GM19455 (cell line): ENCODE measurements at regions not wholly inside any gene's neighbourhood (a gene's known extent, or its start where the extent isn't known, plus 50 kb on each side); places are given as distances from the start of the nearest gene placed in this dataset.

Source experiments
- ATAC-seq: cut with Tn5 transposase; IDR thresholded peaks from one replicate; pipeline ENCODE4 v1.9.1; 2021; ENCODE audit not compliant: unreplicated experiment

DNA sequence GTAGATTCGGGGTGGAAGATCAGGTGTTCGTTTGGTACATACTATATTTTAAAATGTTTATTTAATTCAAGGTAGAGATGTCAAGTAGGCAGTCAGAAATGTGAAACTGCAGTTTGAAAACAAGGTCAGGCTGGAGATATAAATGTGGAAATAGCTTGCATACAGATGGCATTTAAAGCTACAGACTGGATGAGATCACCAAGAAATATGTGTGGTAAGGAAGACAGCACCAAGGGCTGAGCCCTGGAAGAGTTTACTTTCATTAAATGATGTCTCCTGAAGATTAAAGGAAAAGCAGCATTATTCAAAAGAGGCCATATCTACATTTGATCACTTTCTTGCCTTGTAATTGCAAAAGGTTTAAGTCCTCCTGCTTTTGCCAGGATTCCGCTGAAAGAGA, 271.3 kb downstream of the PTBP2 start:
- no peak for ATAC-seq

DNA sequence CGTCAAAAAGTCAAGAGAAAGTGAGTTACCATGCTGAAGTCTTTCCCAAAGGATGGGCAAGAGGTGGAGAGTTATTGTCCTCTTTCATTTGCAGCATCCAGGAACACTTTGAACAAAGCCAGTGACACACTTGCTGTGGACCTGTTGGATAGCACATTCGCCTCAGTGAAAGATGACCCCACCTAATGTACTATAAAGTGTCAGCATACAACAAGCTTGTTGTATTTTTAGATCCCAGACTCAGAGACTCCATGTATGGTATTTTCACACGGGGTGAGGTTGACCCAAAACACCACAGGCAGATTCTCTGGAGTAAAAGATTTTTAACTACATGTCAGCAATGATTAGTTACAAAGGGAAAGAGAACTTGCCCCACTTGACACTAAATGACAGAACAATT, 273.8 kb downstream of the PTBP2 start:
- no peak for ATAC-seq

DNA sequence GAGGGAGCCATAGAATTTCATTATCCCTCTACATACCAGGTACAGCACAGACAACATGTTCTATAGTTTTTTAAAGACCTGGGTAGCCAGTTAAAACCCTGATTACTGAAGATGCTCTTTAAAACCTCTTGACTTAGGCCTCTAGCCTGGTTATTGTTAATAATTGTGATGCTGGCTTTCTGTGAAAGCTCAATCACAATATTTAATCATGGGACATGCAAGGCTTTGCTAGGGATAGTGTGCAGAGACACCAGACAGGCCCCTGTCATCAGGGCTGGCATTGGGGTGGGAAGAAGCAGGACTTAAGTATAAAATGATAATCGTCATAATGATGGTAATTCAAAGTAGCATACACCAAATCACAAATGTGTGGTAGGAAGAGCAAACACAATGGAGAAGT, 274.4 kb downstream of the PTBP2 start:
- ATAC-seq: no peak

DNA sequence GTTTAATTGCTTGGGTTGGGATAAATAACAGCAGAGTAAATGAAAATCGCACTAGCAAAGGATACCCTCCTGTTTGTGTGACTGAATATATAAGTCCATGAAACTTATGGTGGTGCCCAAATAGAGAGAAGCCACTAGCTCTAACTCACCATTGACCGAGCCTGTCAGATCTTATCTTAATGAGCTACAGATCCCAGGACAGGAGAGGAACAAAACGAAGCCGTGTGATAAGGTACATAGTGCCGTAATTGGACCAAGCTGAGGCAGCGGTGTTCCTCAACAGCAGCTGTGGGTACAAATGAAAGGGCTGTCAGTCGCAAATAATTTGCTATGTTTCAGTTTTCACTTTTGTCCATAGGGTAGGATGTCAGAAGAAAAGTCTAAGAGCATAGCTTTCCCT, 276.1 kb downstream of the PTBP2 start:
- no peak for ATAC-seq

DNA sequence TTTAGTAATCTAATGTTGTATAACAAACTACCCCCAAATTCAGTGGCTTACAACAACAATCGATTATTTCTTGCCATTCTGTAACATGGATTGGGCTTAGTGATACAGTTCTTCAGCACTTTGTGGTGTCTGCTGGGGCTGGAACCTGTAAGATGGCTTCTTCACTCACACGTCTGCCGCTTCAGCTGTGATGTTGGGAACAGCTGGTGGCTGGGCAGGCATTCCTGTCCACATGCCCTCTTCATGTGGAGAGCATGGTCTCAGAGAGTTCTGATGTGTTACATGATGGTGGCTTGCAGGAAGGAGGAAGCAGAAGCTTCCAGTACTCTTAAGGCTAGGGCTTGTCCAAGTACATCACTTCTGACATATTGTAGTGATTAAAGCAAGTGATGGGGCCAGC, 276.9 kb downstream of the PTBP2 start:
- no peak for ATAC-seq

DNA sequence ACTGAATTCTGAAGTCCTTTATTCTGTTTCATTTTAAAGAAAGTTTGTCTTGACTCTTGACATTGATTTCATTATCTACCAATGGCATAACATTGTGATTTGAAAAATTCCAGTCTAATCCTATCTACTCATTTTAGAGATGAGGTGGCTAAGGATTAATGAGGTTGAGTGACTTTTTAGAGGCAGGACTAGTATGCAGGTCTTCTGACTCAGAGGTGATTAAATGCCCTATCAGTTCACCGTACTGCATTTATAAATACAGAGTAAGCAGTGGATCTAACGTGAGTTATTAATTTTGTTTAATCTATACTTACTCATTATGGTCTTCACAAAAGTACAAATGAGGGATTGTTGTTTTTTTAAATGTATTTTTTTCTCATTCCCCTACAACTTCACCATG, 277.6 kb downstream of the PTBP2 start:
- ATAC-seq: no peak

DNA sequence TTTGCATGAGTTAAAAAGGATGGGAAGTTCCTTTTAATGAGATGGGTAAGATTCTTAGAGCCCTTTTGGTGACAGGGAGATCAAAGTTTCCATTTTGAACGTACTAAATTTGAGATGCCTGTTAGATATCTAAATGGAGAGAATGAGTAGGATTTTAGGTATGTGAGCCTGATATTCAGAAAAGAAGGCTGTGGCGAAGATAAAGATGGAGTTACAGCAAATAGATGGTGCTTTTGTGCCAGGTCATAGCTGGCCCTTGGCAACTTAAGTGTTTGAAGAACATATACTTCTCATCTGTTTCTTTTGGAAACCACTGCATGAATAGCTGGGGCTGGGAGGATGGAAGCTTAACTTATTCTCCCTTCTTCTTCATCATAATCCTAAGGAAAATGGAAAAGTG, 282.5 kb downstream of the PTBP2 start:
- ATAC-seq: no peak

DNA sequence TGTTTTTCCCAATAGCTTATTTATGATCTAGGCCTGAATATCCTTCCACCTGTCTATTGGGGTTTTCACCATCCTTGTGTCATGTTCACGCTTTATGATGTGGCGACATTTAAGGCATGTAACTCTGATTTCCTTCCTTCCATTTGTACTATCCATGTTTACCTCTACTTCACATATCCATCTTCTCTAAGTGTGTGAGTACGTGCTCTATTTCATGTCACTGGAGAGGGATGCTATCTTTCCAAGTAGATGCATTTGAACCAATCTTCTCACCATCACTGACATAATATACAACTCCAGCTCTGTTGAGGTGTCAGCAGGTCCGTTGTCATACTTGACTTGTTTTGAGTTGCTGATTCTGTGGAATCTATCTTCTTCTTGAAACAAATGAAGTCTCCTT, 283.2 kb downstream of the PTBP2 start:
- no peak for ATAC-seq

DNA sequence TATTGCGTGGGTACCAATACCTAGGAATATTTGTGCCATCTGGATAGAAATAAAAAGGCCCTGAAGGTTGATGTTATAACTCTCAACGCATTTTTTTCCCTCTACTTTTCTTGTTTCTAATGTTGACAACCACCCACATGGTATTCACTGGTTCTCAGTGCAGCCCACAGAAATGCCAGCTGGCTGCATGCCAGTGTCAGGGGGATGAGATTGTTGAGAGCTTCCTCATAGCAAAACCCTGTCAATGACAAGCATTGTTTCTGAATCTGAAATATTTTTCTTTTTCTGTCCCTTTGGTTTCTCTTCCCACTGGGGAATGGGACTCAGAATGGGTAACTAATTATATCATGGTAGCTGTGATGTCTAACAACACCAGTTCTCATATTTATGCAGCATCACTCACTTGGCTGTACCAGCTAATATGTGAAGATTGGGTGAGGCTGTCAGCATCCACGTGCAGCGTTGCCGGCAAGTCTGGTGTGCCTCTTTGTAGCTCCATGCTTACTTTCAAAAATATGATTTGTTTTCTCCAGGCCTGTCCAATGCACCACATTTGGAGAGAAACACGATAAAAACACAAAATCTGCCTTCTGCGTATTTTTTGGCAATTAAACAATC, 284.6 kb downstream of the PTBP2 start:
- no peak for ATAC-seq

DNA sequence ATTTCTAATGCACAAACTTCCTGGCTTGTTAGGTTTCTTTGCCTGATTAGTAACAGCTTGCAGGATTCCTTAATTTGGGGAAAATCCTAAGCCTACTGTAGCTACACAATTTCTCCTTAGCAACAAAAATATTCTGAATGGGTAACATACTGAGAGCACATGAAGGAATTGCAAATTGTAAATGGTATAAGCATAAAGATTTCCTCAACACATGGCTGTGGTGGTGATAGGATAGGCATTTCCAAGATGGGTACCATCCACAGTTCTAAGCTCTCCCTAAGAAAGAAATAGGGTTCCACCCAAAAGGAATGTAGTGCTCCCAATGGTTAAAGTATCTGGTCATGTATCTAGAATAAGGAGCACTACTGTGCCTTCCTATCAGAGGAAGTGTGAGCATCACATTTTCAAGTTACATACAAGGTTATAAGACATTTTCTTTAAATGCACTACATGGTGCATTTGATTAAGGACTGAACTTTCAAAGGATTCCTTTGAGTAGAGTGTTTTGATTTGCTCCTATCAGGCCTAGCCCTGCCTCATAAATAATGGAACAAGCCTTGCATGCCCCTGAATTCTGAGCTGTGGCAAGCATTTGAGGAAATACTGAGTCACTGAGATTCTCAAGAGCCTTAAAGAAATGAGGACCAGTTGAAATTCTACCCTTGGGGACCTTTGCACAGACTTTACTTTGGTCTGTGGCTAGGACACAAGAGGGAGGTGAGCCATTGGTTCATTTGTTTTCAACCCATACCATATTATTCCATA, 286.4 kb downstream of the PTBP2 start:
- no peak for ATAC-seq

DNA sequence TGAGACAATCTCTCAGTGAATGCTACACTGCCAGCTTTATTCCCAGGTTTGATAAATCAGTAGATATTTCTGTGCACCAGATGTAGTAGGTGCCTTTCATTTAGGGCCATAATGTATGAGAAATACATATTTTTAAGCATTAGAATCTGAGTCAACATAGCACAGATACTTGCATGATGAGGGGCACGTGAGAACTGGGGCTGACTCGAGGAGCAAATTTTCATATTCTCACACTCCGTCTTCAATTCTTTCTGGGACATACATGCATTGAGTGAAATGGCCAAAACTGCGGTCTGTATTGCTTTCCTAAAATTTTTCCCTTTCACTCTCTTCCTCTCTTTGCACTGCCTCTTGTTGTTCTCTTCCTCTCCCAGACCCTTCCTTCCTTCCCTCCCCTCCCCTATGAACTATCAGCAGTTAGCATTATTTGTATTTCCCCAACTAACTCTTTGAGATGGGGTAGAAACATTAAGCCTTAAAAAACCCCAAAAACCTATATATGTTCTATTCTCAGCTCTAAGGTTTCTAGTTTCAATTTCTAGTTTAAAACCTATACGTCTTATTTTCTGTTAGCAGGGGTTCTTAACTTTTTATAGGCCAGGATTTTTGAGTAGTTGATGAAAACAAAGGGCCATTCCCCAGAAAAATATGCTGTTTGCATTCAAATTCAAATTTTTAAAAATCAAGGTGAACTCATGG, 289.1 kb downstream of the PTBP2 start:
- no peak for ATAC-seq

DNA sequence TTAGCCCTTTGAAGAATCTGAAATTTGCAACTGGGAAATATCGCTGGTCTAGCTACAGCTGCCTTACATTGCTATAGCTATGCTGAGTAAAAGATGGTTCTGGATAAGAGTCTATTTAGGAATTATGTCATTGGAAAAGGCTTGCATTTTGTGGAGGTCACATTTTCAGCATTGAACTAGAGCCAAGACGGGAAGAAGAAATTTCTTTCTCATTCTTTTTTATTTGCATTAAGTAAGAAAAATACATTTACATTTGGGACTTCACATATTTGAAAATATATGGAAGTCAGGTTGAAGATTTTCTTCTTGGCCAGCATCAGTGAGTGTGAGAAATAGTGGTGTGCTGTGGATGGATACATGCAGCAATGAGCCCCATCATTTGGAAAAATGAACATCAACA, 291.6 kb downstream of the PTBP2 start:
- ATAC-seq: no peak

DNA sequence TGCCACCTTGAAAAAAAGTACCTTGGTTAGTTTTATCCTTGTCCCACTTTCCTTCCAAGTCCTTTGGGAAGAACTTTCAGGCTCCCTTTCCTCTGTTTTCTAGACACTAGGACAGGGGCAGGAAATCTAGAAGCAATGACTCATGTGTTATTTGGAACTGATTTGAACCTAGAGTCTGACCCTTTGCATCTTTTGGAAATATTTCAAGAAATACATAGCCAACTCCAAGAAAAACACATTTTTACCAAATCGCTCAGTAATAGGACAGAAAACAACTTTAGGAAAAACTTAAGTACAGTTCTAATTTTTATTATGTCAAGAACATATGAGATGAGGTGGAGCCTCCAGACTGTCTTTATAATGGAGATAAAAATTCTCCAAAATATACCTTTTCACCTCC, 292.4 kb downstream of the PTBP2 start:
- ATAC-seq: no peak

DNA sequence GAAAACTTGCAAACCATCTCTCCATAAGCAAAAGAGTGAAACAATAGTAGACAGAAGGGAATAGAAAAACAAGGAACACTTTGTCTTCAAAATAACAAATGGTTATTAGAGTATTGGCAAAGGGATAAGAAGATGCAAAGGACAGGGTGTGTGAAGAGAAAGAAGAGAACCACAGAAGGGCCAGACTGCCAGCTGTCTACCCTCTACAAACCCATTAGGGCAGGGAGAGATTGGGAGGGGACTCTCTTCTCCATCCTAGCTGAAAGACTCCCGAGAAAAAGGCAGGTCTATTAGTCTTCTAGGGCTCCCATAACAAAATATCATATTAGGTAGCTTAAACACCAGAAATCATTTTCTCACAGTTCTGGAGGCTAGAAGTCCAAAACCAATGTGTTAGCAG, 292.8 kb downstream of the PTBP2 start:
- ATAC-seq: no peak

DNA sequence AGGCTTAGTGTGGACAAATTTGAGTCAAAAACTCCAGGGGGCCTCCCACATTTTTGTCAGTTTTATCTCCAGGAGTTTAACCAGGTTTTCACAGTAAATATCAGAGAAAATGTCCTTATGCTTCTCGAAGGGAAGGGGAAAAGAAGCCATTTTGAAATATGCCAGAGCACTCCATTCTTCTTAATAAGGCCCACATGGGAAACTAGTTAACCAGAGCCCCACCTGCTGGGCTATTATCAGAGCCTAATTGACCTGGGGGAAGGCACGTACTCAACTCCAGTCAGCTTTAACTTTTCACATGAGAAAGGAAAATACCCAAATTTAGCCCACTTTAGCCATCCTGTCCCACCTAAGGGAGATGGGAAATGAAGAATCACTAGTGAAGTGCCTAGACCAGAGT, 296.3 kb downstream of the PTBP2 start:
- ATAC-seq: no peak
